ACHN (cell line): ENCODE measurements at regions not wholly inside any gene's neighbourhood (a gene's known extent, or its start where the extent isn't known, plus 50 kb on each side); places are given as distances from the start of the nearest gene placed in this dataset.

Experiments used
- DNase-seq: peaks from one replicate; pipeline ENCODE4 v3.0.0-alpha.2; 2015
- in situ Hi-C: cut with HindIII; loops from 2 replicates; pipeline ENCODE4 v1.10.0; 2017; ENCODE audit warnings: low sequenced_read_pairs, low pct_ligation_motif_present, low pct_unique_long_range_greater_than_20kb

DNA sequence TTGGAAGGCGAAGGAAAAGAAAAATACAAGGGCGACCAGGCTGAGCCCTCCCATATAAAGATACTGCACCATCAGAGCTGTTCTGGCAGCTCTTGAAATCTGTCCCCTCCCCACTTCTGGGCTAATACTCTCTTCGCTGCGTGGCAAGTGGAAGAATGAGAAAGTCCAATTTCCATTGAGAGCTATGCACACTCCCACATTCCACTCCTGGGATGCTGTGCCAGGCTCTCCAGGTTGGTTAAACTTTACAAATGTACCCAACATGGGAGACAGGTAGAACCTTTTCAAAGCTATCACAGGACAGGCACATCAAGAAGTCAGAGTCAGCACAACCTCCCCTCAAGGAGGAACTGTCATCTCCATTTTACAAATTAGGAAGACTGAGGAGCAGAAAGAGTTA is 465.0 kb downstream of the SHQ1 start:
- in situ Hi-C loops = no loop called here
- DNase-seq = no peak

DNA sequence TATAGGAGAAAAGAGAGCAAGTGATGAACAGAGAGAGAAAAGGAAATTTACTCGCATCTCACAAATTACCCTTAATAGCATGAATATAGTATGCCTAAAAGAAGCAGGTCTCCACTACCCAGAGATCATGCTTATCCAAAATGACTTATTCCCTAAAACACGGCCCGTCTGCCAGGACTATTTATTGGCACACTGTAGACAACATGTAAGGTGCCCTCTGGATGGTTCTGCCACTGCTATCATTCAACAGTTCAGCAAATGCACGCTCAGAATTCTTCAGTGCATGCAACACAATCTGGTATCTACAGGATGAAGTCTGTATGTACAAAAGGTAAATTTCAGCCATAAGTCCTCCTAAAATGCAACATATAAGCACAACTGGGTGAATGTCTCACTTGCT is 465.8 kb downstream of the SHQ1 start:
- DNase-seq = no peak
- in situ Hi-C loops = no loop called here

DNA sequence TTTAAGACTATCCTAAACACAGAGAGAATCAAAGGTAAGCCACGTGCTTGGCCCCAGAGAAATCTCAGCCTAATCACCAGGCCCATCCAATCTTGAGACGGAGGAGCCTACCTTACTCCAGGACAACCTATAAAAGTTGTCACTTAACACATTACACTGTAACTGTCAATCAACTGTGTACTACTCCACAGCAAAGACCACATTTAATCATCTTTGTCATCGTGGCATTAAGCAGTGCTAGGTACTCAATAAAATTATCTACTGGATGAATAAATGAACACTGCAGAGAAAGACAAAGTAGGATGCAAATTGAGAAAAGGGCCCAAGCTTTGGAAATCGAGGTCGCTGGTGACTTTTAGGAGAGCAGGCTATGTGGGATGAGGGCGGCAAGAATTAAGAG is 466.7 kb downstream of the SHQ1 start:
- in situ Hi-C loops = no loop called here
- DNase-seq = no peak

DNA sequence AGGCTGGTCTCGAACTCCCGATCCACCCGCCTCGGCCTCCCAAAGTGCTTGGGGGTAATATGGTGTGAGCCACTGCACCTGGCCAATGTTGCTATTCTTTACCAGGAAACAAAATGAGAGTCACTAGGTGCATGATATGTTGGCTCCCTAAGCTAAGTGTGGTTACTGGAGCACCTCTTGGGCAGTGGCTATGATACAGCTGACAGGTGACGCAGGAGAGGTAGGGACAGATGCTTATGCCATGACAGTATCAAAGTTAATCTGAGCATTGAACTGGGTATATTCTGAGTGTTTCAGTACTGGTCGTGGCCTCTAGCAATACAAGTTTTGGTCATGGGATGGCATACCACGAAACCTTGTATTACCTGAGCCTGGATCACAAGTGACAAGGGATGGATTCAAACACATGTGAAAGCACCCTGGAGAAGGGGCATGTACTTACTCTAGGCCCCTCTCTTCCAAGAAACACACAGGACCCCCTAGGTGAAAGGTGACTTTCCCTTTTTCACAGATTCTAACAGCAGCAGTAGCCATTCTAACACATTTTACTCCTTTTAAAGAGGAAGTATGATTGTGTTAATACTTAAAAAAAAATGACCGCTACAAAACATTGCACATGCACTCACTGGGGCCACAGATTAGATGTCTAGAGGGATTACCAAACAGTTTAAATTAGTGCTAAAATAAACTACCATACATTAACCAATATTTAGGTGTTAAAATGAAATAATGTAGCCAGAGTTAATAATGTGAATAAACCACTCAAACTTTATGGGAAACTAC is 467.3 kb downstream of the SHQ1 start:
- in situ Hi-C loops = no loop called here
- DNase-seq = no peak

DNA sequence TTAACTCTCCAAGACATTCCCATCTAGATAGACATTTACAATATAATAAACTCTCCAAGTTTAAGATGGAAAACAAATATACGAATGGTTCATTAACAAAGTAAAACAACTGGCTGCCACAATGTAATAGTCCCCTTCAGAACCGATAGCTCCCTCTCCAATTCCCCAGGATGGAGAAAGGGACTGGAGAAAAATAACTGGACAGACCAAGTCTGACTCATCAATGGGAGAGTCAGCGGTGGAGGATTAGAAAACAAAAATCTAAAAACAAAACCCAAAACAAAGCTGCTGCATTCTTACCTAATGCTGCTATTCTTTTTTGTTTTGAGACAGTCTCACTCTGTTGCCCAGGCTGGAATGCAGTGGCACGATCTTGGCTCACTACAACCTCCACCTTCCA is 468.1 kb downstream of the SHQ1 start:
- peak; percentile 3 for DNase-seq
- in situ Hi-C loops = no loop called here

DNA sequence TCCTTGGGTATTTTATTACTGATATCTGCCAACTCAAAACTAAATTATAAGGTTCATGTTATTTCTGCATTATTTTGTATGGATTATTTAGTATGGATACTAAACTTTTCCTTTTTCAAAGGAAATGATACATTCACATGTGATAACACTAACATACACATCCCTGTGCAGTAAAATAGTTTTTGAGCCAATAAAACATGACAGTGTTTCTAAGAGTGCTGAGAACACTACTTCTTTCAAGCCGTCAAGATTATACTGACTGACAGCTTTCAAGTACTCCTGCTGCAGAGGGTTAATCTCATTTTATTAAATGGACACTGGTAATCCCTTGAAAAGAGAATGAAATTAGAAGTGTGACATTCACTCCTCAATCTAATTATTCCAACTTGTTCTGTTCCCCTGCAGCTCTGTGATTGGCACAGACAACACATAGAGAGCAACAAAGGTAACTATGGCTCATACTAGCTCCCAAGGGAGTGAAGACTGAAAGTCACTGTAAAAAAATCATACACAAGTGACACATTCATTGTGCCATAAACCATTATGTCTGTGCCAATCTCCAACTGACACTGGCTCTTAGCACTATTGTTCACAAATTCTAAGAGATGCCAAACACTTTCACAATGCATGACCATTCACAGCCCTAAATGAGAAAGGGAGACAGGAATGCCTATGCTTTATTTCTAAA is 468.6 kb downstream of the SHQ1 start:
- in situ Hi-C loops = no loop called here
- DNase-seq = no peak

DNA sequence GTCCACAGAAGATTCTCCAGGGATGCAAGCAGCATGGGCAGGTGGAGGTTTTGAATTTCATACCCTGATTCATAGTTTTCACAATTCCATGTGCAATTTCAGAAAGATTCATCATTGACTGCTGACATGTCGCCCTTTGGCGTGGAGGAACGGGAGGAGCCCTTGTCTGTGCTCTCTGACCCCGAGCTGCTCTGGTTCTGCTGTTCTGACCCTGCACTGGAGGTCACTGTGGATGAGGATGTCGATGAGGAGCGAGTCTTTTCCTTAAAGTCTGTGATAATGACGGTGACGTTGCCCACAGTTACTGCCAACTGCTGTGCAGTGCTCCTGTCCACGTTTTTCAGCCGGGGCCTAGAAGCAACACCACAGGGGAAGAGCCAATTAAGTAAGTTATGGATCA is 470.0 kb downstream of the SHQ1 start:
- DNase-seq = no peak
- in situ Hi-C loops = no loop called here

DNA sequence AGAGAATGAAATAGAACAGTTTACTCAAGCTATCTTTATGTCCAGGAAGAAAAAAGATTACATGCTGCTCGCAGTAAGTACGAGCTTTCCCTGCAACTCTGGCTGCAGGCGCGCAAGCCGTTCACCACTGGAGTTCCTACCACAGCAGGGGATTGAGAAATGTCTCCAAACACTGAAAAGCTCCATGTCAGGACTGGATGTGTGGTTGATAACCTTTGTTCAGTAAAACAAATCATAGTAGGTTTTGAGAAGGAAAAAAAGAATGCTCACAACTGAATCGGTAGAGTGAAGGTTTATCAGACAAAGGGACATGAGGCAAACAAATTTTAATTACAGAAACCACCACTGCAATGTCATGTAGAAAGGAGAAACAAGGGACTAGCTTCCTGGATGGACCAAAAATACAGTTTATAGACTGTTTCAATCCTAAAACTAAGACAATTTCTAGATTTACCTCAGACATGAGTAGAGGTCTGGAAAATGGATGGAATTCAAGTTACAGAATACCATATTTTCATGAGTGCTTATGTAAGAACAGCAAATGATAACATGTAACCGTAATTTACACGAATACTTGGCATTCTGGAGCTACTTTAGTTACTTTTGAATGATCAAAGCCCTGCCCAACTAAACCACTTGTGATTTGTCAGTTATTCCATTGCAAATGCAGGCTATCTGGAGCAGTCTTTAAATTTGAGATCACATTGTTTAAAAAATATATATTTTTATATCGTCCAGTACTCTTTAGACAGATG is 471.1 kb downstream of the SHQ1 start:
- in situ Hi-C loops = no loop called here
- DNase-seq = no peak

DNA sequence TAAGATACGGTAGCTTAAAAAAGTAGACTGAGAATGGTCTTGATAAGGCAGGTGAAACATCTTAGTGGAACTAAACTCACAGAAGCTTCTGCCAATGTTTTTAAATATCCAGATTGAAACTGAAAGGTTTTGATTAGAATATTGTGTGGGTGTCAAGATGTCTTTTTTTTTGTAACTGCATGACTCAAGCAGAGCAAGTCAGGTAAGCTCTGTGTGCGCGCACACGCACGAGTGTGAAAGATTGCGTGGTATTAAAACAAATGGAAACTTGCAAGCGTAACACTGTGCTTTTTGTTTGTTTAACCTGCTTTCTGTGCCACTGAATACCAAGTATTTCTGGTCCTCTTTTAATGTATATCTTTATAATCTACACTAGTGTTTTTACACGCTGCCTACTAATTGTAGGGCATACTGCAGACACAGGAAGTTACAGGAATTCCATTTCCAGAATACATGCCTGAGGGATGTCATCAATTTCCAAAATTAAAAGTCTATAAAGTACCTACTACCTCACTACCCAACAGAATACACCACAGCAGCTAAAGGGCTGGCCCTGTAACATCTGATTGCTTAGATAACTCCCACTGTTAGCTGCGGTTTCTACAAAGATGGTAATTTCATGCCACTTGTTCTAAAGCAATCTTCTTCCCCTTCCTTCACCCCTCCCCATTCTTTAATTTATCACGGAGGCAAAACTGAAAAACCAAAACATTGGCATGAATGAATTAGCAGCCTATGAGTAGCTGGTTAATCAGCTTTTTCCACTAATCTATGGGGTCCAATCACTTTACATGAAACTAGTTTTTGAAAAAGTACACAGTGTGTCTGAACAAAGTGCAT is 472.8 kb downstream of the SHQ1 start:
- in situ Hi-C loops = no loop called here
- DNase-seq = no peak

DNA sequence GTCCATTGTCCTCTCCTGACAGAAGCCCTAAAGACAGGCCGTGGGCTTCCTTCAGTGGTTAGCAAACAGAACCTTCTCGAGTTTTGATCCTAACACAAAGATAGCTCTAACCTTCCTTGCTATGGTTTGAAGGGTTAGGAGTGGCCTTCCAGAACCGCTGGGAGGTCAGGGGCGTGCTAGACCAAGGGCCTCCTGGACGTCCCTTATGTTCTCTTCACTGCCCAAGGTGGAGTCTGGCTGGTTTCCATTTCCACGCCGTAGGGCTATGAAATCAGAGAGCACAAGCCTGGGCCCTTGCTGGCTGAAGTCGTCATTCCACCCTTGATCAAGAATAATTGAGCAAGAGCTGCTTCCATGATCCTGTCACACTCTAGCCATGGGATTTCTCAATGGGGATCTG is 475.1 kb downstream of the SHQ1 start:
- DNase-seq = no peak
- in situ Hi-C loops = no loop called here

DNA sequence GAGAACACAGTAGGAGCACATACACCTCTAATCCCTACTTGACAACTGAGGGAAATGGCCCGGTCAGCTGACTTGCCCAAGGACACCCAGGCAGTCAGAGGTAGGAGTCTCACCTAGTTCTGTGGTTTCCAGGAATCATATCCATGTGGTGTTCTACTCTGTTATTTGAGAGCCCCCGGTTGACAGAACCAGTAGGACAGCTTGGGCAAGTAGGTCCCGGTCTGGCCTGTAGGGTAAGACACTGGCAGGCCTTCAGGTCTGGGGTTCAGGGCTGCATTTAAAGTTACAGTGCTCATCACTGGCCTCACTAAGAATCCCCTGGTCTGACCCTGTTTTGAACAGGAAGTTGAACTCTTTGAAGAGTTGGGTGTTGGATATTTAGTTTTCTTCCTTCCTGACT is 476.1 kb downstream of the SHQ1 start:
- in situ Hi-C loops = no loop called here
- DNase-seq = no peak

DNA sequence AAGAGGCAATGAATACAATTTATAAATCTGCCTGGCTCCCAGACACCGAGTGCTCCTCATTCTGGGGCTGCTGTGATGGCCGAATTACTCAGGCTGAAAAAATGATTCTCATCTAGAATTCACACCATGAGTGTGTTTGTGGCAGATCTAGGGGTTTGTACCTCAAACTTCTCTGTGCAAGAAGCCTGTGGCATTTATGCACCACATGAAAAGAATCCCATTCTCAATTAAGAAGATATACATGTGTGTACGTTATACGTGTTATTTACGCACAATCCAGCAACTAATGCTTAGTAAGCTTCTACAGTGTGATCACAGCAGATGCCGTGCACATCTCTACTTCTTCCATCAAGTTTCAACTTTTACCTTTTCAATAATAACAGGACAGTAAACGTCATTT is 476.8 kb downstream of the SHQ1 start:
- in situ Hi-C loops = no loop called here

DNA sequence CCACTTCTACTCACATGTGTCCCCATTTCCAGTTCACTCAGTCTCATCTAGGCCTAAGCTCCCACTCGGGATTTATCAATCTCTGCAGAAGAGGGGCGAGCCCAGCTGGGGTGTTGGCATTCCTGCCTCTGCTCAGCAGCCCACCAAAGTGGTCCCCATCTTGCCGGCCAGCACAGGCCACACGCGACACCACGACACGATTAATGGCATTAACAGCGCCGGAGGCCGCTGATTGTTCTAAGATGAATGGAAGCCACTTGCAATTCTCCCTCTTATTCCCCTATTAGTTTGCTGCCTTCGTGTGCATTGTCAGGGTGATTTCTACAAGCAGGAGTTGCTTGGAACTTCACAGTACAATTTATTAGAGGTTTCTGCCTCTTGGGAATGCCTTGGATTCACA is 477.3 kb downstream of the SHQ1 start:
- DNase-seq = no peak
- in situ Hi-C loops = no loop called here

More for the DNA sequence above, 476.8 kb downstream of the SHQ1 start:
- DNase-seq = no peak

DNA sequence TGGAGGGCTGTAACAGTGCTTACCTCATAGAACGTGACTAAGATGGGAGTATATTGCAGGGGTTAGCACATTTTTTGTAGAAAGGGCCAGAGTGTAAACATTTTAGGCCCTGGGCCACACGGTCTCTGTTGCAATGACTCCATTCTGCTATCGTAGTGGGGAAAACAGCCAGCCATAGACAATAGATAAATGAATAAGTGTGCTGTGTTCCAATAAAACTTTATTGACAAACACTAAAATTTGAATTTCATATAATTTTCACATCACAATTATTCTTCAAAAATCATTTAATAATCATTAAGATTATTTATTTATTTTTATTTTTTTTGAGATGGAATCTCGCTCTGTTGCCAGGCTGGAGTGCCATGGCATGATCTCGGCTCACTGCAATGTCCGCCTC is 478.6 kb downstream of the SHQ1 start:
- in situ Hi-C loops = no loop called here
- DNase-seq = no peak

DNA sequence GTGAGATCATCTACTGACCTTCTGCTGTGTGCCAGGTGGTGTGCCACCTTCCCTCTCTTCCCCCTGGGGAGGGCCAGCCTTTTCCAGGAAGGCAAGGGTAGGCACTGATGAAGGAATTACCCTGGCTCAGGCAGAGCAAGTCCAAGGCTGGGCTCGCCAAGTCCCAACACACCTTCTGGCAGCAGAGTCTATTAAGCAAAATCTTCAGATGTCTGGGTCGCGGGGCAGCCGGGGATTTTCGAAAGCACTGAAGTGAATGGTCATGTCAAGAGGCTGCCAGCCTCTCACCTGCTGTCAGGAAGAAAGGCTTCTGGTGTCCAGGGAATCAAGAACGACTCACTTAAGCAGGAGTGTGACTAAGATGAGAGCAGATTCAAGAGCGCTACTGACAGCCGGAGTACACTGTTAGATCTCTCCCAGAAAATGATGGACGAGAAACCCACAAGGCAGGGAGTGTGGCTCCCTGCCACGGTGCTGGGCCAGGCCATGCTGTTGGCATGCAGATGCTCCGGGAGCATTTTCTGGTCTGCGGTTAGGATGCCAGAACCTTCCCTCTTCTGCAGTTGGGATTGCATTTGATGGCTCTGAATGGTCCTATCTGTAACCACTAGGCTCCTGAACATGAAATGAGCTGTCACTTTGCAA is 479.8 kb downstream of the SHQ1 start:
- no peak for DNase-seq
- in situ Hi-C loops = no loop called here

DNA sequence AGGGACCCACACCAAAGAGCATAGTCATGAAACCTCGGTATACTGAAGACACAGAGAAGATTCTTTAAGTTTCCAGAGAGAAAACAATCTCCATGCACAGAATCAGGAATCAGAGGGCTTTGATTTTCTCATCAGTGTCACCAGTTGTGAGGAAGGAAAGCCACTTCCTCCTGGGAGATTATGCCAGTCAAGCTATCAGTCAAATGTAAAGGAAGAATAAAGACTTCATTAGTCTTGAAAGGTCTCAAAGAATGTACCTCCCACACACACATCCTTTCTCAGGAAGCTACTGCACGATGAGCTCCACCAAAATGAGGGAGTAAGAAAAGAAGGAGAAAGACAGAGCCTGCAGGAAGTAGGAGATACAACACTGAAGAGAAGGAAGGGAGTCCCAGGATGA is 486.3 kb downstream of the SHQ1 start:
- in situ Hi-C loops = no loop called here
- no peak for DNase-seq

DNA sequence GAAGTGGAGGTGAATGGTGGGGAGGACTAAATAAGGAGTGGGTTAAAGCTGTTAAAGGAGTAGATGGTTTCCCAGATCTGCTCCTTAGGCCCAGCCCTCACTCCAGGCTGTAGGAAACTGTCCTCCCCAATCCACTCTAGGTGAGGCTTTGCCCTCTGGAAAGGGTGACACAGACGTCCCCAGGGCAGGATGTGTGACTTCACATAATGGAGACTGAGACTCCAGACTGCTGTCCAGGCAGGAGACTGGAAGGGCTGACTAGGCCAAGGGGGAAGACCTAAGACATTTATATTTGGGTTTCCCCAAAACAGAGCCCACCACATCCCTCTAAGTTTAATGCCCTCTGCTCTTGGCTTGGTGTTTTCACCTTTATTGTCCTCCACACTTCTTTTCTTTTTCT is 488.5 kb downstream of the SHQ1 start:
- DNase-seq = no peak
- in situ Hi-C loops = no loop called here

DNA sequence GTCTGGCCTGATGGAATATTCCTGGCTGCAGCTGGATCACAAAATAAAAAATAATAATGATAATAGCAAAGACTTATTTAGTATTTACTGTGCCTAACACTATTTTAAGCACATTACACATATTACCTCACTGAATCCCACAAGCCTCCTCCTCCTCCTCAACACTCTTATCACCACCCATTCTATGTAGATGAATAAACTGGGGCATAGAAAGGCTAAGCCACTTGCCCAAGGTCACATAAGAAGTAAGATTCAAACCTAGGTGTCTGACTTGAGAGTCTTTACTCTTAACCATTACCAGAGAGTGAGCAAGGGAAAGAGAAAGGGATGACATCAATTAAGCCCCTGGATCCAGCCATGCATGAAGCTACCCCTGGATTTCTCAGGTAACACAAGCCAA is 493.1 kb downstream of the SHQ1 start:
- in situ Hi-C loops = no loop called here
- DNase-seq = no peak
